ENCODE measurements at regions not wholly inside any gene's neighbourhood (a gene's known extent, or its start where the extent isn't known, plus 50 kb on each side); places are given as distances from the start of the nearest gene placed in this dataset.

DNA sequence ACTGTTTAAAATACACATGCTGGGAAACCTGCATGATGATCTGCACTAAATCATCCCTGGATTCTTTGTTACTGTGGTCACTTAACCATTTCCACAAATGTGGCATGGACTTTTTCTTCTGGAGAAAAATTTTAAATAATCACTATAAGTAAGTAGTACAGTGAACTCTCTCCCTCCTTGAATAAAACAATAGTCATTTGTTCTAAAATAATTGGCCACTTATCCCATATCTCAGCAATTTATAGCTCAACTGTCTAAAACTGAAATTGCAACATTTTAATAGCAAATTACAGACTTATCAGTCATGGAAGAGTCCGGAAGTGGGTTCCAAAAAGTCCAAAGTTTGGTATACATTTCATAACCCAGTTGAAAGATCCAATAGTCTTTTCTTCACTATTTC, 90.9 kb downstream of the MTERF1 start:
- TF ChIP-seq, protein P1, sequence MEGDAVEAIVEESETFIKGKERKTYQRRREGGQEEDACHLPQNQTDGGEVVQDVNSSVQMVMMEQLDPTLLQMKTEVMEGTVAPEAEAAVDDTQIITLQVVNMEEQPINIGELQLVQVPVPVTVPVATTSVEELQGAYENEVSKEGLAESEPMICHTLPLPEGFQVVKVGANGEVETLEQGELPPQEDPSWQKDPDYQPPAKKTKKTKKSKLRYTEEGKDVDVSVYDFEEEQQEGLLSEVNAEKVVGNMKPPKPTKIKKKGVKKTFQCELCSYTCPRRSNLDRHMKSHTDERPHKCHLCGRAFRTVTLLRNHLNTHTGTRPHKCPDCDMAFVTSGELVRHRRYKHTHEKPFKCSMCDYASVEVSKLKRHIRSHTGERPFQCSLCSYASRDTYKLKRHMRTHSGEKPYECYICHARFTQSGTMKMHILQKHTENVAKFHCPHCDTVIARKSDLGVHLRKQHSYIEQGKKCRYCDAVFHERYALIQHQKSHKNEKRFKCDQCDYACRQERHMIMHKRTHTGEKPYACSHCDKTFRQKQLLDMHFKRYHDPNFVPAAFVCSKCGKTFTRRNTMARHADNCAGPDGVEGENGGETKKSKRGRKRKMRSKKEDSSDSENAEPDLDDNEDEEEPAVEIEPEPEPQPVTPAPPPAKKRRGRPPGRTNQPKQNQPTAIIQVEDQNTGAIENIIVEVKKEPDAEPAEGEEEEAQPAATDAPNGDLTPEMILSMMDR (IDR thresholded peaks at IDR 0.05), result no peak
- TF ChIP-seq POLR2A (IDR thresholded peaks at IDR 0.05) (no peak), POLR2AphosphoS5 (IDR thresholded peaks at IDR 0.05) (no peak)
